ENCODE measurements at regions not wholly inside any gene's neighbourhood (a gene's known extent, or its start where the extent isn't known, plus 50 kb on each side); places are given as distances from the start of the nearest gene placed in this dataset.

DNA sequence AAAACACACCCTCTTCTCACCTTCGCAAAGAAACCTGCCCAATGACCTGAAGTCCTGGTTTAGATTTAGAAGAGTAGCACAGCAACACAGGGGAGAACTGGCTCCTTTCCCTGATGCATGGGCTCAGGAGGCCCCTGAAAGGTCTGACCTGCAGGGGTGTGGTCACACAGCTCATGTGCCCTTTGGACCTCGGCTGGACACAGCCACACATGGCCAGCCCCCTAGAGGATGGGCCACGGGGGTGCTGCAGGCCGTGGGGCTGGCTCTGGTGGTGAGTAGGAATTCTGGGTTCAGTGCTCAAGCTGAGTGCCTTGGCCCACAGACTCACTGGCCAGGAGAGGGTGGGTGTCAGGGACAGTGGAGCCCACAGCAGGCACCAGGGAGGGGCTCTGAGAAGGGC is 118.5 kb upstream of the ADCY1 start (continued):
- TF ChIP-seq, protein P1, sequence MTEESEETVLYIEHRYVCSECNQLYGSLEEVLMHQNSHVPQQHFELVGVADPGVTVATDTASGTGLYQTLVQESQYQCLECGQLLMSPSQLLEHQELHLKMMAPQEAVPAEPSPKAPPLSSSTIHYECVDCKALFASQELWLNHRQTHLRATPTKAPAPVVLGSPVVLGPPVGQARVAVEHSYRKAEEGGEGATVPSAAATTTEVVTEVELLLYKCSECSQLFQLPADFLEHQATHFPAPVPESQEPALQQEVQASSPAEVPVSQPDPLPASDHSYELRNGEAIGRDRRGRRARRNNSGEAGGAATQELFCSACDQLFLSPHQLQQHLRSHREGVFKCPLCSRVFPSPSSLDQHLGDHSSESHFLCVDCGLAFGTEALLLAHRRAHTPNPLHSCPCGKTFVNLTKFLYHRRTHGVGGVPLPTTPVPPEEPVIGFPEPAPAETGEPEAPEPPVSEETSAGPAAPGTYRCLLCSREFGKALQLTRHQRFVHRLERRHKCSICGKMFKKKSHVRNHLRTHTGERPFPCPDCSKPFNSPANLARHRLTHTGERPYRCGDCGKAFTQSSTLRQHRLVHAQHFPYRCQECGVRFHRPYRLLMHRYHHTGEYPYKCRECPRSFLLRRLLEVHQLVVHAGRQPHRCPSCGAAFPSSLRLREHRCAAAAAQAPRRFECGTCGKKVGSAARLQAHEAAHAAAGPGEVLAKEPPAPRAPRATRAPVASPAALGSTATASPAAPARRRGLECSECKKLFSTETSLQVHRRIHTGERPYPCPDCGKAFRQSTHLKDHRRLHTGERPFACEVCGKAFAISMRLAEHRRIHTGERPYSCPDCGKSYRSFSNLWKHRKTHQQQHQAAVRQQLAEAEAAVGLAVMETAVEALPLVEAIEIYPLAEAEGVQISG (CRISPR knock-in tag; IDR thresholded peaks at IDR 0.05) = peak; percentile 22; the same call in 1 of the 2 replicates
- TF ChIP-seq TEAD3 (CRISPR knock-in tag; optimal IDR thresholded peaks at IDR 0.05; ENCODE audit: borderline replicate concordance) (no peak), XRCC5 (optimal IDR thresholded peaks at IDR 0.05; ENCODE audit: low read length) (peak; percentile 55), ETV6 (CRISPR knock-in tag; conservative IDR thresholded peaks at IDR 0.05) (no peak), ZNF614 (CRISPR knock-in tag; IDR thresholded peaks at IDR 0.05; ENCODE audit: borderline replicate concordance) (no peak)

DNA sequence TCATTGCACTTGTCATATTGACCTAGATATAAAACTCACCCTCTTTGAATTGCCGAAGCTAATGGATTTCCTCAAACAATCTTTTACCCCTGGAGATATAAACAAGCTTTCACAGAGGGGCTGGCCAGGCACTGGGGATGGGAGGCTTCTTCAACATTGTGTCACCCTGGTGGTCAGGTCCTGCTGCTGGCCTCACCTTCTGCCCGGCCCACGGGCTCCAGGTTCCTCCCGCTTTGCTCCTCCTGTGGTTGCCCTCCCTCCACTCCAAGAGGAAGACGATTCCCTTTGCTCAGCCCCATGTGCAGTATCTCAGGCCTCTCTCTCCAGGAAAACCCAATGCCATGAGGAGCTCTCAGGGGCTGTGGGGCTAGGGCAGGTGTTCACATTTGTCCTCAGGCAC is 118.1 kb upstream of the ADCY1 start:
- Histone ChIP-seq H3K79me2 (ENCODE audit: insufficient read depth, low read length) (no peaks in the 10 kb centered on the region), H3K9me3 (ENCODE audit: low read length) (no peaks in the 10 kb centered on the region), H2AFZ (ENCODE audit: low read length) (no peak overlapping the region), H3K4me1 (ENCODE audit: insufficient read depth, low read length) (peaks cover 26% of the 10 kb centered on the region), H3K9ac (ENCODE audit: insufficient read depth, low read depth, low read length) (no peak overlapping the region), H3K27me3 (ENCODE audit: control insufficient read depth in 1 of 2, insufficient read depth in 2 of 2, low read length in 2 of 2) (no peaks in the 10 kb centered on the region), H4K20me1 (ENCODE audit: insufficient read depth, low read length) (no peaks in the 10 kb centered on the region), H3K36me3 (replicated peaks in 1 of 2; ENCODE audit: control insufficient read depth in 1 of 2, insufficient read depth in 2 of 2, low read length in 2 of 2) (no peaks in the 10 kb centered on the region), H3K27ac (ENCODE audit: extremely low read length, insufficient read depth, low read length) (no peak overlapping the region), H3K4me3 (replicated peaks in 1 of 3; ENCODE audit: insufficient read depth in 1 of 3, low read depth in 2 of 3, low read length in 3 of 3) (peak overlapping the region in 1 of 3 experiments; percentile 46; a peak in 1 of 6 replicates), H3K4me2 (ENCODE audit: low read depth, low read length) (peak overlapping the region; percentile 79)
- ATAC-seq (peak; percentile 58), FAIRE-seq (no peak), DNase-seq (ENCODE audit: low spot score) (peak; percentile 4)
- intact Hi-C loops (cut with micrococcal nuclease; ENCODE audit: unreplicated experiment) (no loop called here), in situ Hi-C loops (cut with HindIII; ENCODE audit: extremely low pct_ligation_motif_present, low pct_unique_long_range_greater_than_20kb) (no loop called here)
- 0% methylated on average over 2 of the region's 5 CpGs for WGBS (ENCODE audit: low lambda C conversion rate)
- CTCF ChIA-PET (ENCODE audit: low intra/inter-chr PET ratio, low total read pairs) = no interaction called here
- POLR2A ChIA-PET = no interaction called here
- no peak for TF ChIP-seq ZFYVE20 (CRISPR knock-in tag; IDR thresholded peaks at IDR 0.05; ENCODE audit: borderline replicate concordance, low read depth)
- TF ChIP-seq, protein P2, sequence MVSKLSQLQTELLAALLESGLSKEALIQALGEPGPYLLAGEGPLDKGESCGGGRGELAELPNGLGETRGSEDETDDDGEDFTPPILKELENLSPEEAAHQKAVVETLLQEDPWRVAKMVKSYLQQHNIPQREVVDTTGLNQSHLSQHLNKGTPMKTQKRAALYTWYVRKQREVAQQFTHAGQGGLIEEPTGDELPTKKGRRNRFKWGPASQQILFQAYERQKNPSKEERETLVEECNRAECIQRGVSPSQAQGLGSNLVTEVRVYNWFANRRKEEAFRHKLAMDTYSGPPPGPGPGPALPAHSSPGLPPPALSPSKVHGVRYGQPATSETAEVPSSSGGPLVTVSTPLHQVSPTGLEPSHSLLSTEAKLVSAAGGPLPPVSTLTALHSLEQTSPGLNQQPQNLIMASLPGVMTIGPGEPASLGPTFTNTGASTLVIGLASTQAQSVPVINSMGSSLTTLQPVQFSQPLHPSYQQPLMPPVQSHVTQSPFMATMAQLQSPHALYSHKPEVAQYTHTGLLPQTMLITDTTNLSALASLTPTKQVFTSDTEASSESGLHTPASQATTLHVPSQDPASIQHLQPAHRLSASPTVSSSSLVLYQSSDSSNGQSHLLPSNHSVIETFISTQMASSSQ (IDR thresholded peaks at IDR 0.05; ENCODE audit: low read depth) = no peak
- TF ChIP-seq, protein P2 (CRISPR knock-in tag; IDR thresholded peaks at IDR 0.05; ENCODE audit: borderline replicate concordance) = 0 out of 2 replicates have a peak, but pooled peaks have one; percentile 2
- no TSS peak for BruUV-seq (replicated peaks)
